ENCODE measurements at regions not wholly inside any gene's neighbourhood (a gene's known extent, or its start where the extent isn't known, plus 50 kb on each side); places are given as distances from the start of the nearest gene placed in this dataset.

- TF ChIP-seq, protein P1, sequence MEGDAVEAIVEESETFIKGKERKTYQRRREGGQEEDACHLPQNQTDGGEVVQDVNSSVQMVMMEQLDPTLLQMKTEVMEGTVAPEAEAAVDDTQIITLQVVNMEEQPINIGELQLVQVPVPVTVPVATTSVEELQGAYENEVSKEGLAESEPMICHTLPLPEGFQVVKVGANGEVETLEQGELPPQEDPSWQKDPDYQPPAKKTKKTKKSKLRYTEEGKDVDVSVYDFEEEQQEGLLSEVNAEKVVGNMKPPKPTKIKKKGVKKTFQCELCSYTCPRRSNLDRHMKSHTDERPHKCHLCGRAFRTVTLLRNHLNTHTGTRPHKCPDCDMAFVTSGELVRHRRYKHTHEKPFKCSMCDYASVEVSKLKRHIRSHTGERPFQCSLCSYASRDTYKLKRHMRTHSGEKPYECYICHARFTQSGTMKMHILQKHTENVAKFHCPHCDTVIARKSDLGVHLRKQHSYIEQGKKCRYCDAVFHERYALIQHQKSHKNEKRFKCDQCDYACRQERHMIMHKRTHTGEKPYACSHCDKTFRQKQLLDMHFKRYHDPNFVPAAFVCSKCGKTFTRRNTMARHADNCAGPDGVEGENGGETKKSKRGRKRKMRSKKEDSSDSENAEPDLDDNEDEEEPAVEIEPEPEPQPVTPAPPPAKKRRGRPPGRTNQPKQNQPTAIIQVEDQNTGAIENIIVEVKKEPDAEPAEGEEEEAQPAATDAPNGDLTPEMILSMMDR (IDR thresholded peaks at IDR 0.05), result no peak
- no peak for TF ChIP-seq POLR2A (IDR thresholded peaks at IDR 0.05)
- TF ChIP-seq POLR2AphosphoS5 (IDR thresholded peaks at IDR 0.05), result no peak
Observed at GRCh38 chr5:126081209-126081608, 342.0 kb upstream of the GRAMD2B start.

Data from suprapubic skin (tissue), 4 donors.